ENCODE measurements at regions not wholly inside any gene's neighbourhood (a gene's known extent, or its start where the extent isn't known, plus 50 kb on each side); places are given as distances from the start of the nearest gene placed in this dataset.

DNA sequence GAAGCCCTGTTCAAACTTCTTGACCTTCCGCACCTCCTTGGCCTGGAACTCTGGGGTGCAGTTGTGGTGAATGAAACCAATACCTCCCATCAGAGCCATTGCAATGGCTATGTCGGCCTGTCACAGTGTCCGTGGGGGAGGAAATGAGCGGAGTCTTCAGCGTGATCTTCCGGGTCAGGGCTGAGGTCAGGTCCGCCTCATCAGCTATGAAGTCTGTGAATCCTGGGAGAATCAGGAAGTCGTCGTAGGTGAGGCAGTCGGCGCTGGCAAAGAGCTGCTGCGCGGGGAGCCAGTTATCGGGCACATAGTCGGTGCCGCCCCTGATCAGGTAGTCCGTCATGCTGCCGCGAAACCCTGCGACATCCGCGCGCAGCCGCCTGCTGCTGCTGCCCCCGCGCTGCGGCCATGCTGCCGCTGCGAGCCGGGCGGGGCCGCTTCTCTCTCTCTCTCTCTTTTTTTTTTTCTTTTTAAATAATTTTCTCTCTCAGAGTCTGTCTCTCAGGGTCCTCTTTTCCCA, 154.1 kb upstream of the ZSWIM2 start (continued):
- TF ChIP-seq, protein P1, sequence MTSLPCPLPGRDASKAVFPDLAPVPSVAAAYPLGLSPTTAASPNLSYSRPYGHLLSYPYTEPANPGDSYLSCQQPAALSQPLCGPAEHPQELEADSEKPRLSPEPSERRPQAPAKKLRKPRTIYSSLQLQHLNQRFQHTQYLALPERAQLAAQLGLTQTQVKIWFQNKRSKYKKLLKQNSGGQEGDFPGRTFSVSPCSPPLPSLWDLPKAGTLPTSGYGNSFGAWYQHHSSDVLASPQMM (CRISPR knock-in tag; IDR thresholded peaks at IDR 0.05) = no peak
- TF ChIP-seq ZNF217 (CRISPR knock-in tag; IDR thresholded peaks at IDR 0.05) (no peak), RBBP5 (IDR thresholded peaks at IDR 0.05; ENCODE audit: borderline replicate concordance, insufficient read depth, low read length, poor library complexity, severe bottlenecking) (peak; percentile 92), NFIX (CRISPR knock-in tag; IDR thresholded peaks at IDR 0.05; ENCODE audit: low read depth) (no peak), NRF1 (conservative IDR thresholded peaks at IDR 0.05 in 1 of 2, IDR thresholded peaks at IDR 0.05 in 1 of 2) (peak; percentile 86 to 88), TEAD2 (tag; IDR thresholded peaks at IDR 0.05) (no peak), HEY1 (CRISPR knock-in tag; IDR thresholded peaks at IDR 0.05; ENCODE audit: borderline replicate concordance) (no peak), ASH1L (IDR thresholded peaks at IDR 0.05; ENCODE audit: borderline replicate concordance, low read depth, partially characterized antibody) (peak; percentile 28), CREB1 (IDR thresholded peaks at IDR 0.05) (peak; percentile 88), CREB1 (CRISPR knock-in tag; IDR thresholded peaks at IDR 0.05) (peak; percentile 24; the same call in 1 of the 2 replicates), FIP1L1 (IDR thresholded peaks at IDR 0.05; ENCODE audit: low read depth, low read length, poor library complexity, severe bottlenecking) (peak; percentile 60), SPI1 (IDR thresholded peaks at IDR 0.05; ENCODE audit: borderline replicate concordance, low read depth, low read length) (peak; percentile 59), ESRRA (IDR thresholded peaks at IDR 0.05; ENCODE audit: borderline replicate concordance, low read depth) (peak; percentile 33; the same call in 1 of the 2 replicates), GATAD2A (IDR thresholded peaks at IDR 0.05) (no peak), DMBX1 (CRISPR knock-in tag; IDR thresholded peaks at IDR 0.05; ENCODE audit: borderline replicate concordance) (peak; percentile 87), NCOA4 (IDR thresholded peaks at IDR 0.05; ENCODE audit: partially characterized antibody) (no peak), CBX3 (IDR thresholded peaks at IDR 0.05; ENCODE audit: borderline replicate concordance in 1 of 2, low read length in 2 of 2) (peak in 1 of 2 experiments; percentile 82; a peak in 1 of 3 replicates)
- TF ChIP-seq, protein P2, sequence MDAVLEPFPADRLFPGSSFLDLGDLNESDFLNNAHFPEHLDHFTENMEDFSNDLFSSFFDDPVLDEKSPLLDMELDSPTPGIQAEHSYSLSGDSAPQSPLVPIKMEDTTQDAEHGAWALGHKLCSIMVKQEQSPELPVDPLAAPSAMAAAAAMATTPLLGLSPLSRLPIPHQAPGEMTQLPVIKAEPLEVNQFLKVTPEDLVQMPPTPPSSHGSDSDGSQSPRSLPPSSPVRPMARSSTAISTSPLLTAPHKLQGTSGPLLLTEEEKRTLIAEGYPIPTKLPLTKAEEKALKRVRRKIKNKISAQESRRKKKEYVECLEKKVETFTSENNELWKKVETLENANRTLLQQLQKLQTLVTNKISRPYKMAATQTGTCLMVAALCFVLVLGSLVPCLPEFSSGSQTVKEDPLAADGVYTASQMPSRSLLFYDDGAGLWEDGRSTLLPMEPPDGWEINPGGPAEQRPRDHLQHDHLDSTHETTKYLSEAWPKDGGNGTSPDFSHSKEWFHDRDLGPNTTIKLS (IDR thresholded peaks at IDR 0.05; ENCODE audit: borderline replicate concordance, low read depth) = peak; percentile 61; the same call in 1 of the 2 replicates
- TF ChIP-seq, protein P3, sequence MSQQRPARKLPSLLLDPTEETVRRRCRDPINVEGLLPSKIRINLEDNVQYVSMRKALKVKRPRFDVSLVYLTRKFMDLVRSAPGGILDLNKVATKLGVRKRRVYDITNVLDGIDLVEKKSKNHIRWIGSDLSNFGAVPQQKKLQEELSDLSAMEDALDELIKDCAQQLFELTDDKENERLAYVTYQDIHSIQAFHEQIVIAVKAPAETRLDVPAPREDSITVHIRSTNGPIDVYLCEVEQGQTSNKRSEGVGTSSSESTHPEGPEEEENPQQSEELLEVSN (IDR thresholded peaks at IDR 0.05; ENCODE audit: borderline replicate concordance in 1 of 2, extremely low read depth in 1 of 2, insufficient read depth in 1 of 2, insufficient read length in 1 of 2, low read depth in 1 of 2, low read length in 1 of 2, poor library complexity in 1 of 2, severe bottlenecking in 1 of 2) = peak; percentile 69 to 96
- TF ChIP-seq, protein P4, sequence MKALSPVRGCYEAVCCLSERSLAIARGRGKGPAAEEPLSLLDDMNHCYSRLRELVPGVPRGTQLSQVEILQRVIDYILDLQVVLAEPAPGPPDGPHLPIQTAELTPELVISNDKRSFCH (CRISPR knock-in tag; IDR thresholded peaks at IDR 0.05) = no peak
- TF ChIP-seq, protein P4 (tag; IDR thresholded peaks at IDR 0.05) = peak; percentile 83; the same call in 1 of the 2 replicates
- TF ChIP-seq, protein P5, sequence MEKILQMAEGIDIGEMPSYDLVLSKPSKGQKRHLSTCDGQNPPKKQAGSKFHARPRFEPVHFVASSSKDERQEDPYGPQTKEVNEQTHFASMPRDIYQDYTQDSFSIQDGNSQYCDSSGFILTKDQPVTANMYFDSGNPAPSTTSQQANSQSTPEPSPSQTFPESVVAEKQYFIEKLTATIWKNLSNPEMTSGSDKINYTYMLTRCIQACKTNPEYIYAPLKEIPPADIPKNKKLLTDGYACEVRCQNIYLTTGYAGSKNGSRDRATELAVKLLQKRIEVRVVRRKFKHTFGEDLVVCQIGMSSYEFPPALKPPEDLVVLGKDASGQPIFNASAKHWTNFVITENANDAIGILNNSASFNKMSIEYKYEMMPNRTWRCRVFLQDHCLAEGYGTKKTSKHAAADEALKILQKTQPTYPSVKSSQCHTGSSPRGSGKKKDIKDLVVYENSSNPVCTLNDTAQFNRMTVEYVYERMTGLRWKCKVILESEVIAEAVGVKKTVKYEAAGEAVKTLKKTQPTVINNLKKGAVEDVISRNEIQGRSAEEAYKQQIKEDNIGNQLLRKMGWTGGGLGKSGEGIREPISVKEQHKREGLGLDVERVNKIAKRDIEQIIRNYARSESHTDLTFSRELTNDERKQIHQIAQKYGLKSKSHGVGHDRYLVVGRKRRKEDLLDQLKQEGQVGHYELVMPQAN (IDR thresholded peaks at IDR 0.05; ENCODE audit: borderline replicate concordance) = peak; percentile 29; the same call in 1 of the 2 replicates

Measured in K562 (cell line).